Loucy (cell line): ENCODE measurements at regions not wholly inside any gene's neighbourhood (a gene's known extent, or its start where the extent isn't known, plus 50 kb on each side); places are given as distances from the start of the nearest gene placed in this dataset.

Experiments used
- H2AFZ ChIP-seq: fragments of 200-600 bp; sonication (generic); 2 replicates; pipeline ENCODE4 v1.6.0; 2016; ENCODE audit warnings: antibody characterized with exemption, mild to moderate bottlenecking, low read length, moderate library complexity
- H3F3A ChIP-seq: fragments of 200-600 bp; 2 replicates; pipeline ENCODE4 v1.6.0; 2016; ENCODE audit warnings: antibody characterized with exemption, low read depth, mild to moderate bottlenecking
- H3K27me3 ChIP-seq: fragments of 200-600 bp; sonication (generic); 2 replicates; pipeline ENCODE4 v1.6.1; 2014; ENCODE audit warnings: low read length, mild to moderate bottlenecking; ENCODE audit not compliant: insufficient read depth, poor library complexity, severe bottlenecking
- H3K36me3 ChIP-seq: fragments of 200-600 bp; sonication (generic); 2 replicates; pipeline ENCODE4 v1.6.1; 2016; ENCODE audit warnings: low read length; ENCODE audit not compliant: insufficient read depth
- H3K4me1 ChIP-seq: fragments of 200-600 bp; sonication (generic); 2 replicates; pipeline ENCODE4 v1.5.1; 2014; ENCODE audit warnings: low read length, mild to moderate bottlenecking; ENCODE audit not compliant: insufficient read depth, poor library complexity, severe bottlenecking
- H3K4me2 ChIP-seq: fragments of 200-600 bp; sonication (generic); 2 replicates; pipeline ENCODE4 v1.6.0; 2014; ENCODE audit warnings: antibody characterized with exemption, low read length, low read depth, mild to moderate bottlenecking; ENCODE audit not compliant: poor library complexity, severe bottlenecking
- H3K4me3 ChIP-seq: fragments of 200-600 bp; sonication (generic); 2 replicates; pipeline ENCODE4 v1.5.1; 2014; ENCODE audit warnings: low read length, mild to moderate bottlenecking, mixed read lengths; ENCODE audit not compliant: poor library complexity, severe bottlenecking
- H3K79me2 ChIP-seq: fragments of 200-600 bp; sonication (generic); 2 replicates; pipeline ENCODE4 v1.6.1; 2014; ENCODE audit warnings: low read length; ENCODE audit not compliant: insufficient read depth
- H3K9ac ChIP-seq: fragments of 200-600 bp; sonication (generic); 2 replicates; pipeline ENCODE4 v1.6.0; 2014; ENCODE audit warnings: mild to moderate bottlenecking, low read depth, low read length, moderate library complexity; ENCODE audit not compliant: poor library complexity, severe bottlenecking
- H3K9me2 ChIP-seq: fragments of 200-600 bp; sonication (generic); replicated peaks from 2 replicates; pipeline ENCODE4 v1.6.1; 2016; ENCODE audit warnings: low read depth, low read length, mixed read lengths
- H3K9me3 ChIP-seq: fragments of 200-600 bp; sonication (generic); 2 replicates; pipeline ENCODE4 v1.6.1; 2014; ENCODE audit warnings: mild to moderate bottlenecking, antibody characterized with exemption, low read length, low read depth; ENCODE audit not compliant: insufficient read depth
- H4K20me1 ChIP-seq: fragments of 200-600 bp; sonication (generic); 2 replicates; pipeline ENCODE4 v1.6.0; 2014; ENCODE audit warnings: antibody characterized with exemption, low read length, mild to moderate bottlenecking; ENCODE audit not compliant: insufficient read depth, poor library complexity, severe bottlenecking
- EZH2phosphoT487 ChIP-seq: fragments of 200-600 bp; IDR thresholded peaks from 2 replicates; pipeline ENCODE4 v1.6.1; 2018; ENCODE audit warnings: antibody characterized with exemption, mild to moderate bottlenecking, moderate library complexity, borderline replicate concordance
- TF ChIP-seq, protein P1 (sequence below): fragments of 200-600 bp; sonication (generic); conservative IDR thresholded peaks from 2 replicates; pipeline ENCODE4 v1.5.1; 2014; ENCODE audit warnings: mild to moderate bottlenecking, antibody characterized with exemption, low read length

DNA sequence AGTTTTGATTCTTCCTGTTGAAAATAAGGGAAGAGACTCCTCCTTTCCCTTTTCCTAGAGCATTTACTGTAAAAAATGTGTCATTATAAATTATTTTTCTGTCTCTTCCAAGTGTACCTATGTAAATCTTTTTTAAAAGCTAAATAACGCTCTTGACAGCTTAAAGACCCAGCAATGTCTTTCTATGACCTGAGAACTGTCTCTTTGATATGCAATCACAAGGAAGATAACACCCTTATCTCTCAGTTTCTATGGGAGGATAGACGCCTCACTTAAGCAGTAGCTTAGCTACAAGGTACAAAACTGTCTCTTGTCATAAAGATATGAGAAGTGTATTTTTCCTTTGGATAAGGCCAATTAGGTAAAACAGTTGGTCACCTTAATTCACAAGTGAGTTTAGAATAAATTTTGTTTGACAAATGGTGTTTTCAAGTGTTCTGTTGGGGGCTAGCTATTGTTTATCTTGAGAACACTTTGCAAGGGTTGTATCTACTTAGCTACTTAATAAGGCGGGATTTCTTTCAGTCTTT, 980.6 kb upstream of the EYS start:
- no peaks in the 10 kb centered on the region for H4K20me1 ChIP-seq
- no peaks in the 10 kb centered on the region for H3K9me2 ChIP-seq
- no peak overlapping the region for H3K4me3 ChIP-seq
- H3K9me3 ChIP-seq, result no peaks in the 10 kb centered on the region
- H3K27me3 ChIP-seq, result no peaks in the 10 kb centered on the region
- H2AFZ ChIP-seq, result no peak overlapping the region
- H3K9ac ChIP-seq, result no peak overlapping the region
- no peaks in the 10 kb centered on the region for H3K36me3 ChIP-seq
- TF ChIP-seq, protein P1, sequence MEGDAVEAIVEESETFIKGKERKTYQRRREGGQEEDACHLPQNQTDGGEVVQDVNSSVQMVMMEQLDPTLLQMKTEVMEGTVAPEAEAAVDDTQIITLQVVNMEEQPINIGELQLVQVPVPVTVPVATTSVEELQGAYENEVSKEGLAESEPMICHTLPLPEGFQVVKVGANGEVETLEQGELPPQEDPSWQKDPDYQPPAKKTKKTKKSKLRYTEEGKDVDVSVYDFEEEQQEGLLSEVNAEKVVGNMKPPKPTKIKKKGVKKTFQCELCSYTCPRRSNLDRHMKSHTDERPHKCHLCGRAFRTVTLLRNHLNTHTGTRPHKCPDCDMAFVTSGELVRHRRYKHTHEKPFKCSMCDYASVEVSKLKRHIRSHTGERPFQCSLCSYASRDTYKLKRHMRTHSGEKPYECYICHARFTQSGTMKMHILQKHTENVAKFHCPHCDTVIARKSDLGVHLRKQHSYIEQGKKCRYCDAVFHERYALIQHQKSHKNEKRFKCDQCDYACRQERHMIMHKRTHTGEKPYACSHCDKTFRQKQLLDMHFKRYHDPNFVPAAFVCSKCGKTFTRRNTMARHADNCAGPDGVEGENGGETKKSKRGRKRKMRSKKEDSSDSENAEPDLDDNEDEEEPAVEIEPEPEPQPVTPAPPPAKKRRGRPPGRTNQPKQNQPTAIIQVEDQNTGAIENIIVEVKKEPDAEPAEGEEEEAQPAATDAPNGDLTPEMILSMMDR, result no peak
- TF ChIP-seq EZH2phosphoT487, result no peak
- H3K4me2 ChIP-seq, result no peak overlapping the region
- H3K79me2 ChIP-seq, result no peaks in the 10 kb centered on the region
- H3F3A ChIP-seq, result no peaks in the 10 kb centered on the region
- H3K4me1 ChIP-seq, result no peaks in the 10 kb centered on the region

DNA sequence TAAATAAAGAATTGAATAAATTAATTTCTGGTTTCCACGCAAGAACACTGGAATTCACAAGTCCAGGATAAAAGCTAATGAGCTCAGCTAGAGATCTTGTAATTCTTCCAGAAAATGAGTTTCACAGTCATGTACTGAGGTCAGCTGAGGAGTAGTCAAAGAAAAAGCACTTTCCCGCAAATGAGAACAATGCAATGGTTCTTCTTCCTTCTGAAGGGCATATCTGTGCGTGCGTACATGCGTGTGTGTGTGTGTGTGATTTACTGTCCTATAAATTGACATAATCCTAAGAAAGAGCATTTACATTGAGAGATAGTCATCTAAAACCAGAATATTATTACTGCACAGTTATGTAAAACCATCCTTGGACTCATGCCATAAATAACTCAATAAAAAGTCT, 968.9 kb upstream of the EYS start:
- H3K4me2 ChIP-seq, result no peak overlapping the region
- H3K27me3 ChIP-seq, result no peaks in the 10 kb centered on the region
- no peaks in the 10 kb centered on the region for H3K9me3 ChIP-seq
- no peaks in the 10 kb centered on the region for H3K79me2 ChIP-seq
- no peak overlapping the region for H2AFZ ChIP-seq
- no peak for TF ChIP-seq EZH2phosphoT487
- no peaks in the 10 kb centered on the region for H3K9me2 ChIP-seq
- no peak overlapping the region for H3K9ac ChIP-seq
- no peaks in the 10 kb centered on the region for H3K36me3 ChIP-seq
- no peak overlapping the region for H3K4me3 ChIP-seq
- H3K4me1 ChIP-seq, result no peaks in the 10 kb centered on the region
- H3F3A ChIP-seq, result no peaks in the 10 kb centered on the region
- no peaks in the 10 kb centered on the region for H4K20me1 ChIP-seq

DNA sequence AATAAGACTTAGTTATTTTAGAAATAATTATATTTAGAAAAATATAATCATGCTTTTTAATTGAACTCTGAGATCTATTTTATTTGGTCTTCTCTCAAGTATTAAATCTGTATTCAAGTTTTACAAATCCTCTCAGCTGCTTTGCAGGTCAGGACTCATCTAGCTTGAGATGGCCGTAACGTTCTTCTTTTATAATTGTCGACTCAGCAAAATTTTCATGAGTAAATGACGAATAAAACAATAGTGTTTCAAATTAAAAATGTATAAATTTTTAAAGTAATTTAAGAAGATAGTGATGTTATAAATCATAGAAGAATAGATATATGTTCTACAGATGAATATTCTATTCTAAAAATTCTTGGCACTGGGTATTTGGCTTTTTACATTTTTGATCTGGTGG, 957.1 kb upstream of the EYS start:
- Histone ChIP-seq H3K4me2 (no peak overlapping the region), H3K4me3 (no peak overlapping the region), H3F3A (no peaks in the 10 kb centered on the region), H3K27me3 (no peaks in the 10 kb centered on the region), H3K36me3 (no peaks in the 10 kb centered on the region), H3K4me1 (no peaks in the 10 kb centered on the region), H2AFZ (no peak overlapping the region), H3K9me3 (no peaks in the 10 kb centered on the region), H3K9me2 (no peaks in the 10 kb centered on the region), H3K9ac (no peak overlapping the region), H4K20me1 (no peaks in the 10 kb centered on the region), H3K79me2 (no peaks in the 10 kb centered on the region)
- no peak for TF ChIP-seq EZH2phosphoT487
- TF ChIP-seq, protein P1, result no peak
